Peyer's patch (tissue), 4 donors: ENCODE measurements at regions not wholly inside any gene's neighbourhood (a gene's known extent, or its start where the extent isn't known, plus 50 kb on each side); places are given as distances from the start of the nearest gene placed in this dataset.

ENCODE experiments used
- POLR2A ChIP-seq, 2 donors: fragments of 450-650 bp; IDR thresholded peaks; one replicate each; pipeline ENCODE4 v1.5.1; 2017; ENCODE audit warnings: antibody characterized with exemption in 2 of 2, mild to moderate bottlenecking in 2 of 2, moderate library complexity in 2 of 2
- TF ChIP-seq, protein P1 (sequence below), 6 experiments: fragments of 450-650 bp in 4 of 6; fragments of 200-600 bp in 2 of 6; sonication (generic) in 1 of 6; IDR thresholded peaks; one replicate each; pipeline ENCODE4 v1.5.1; 2017 to 2019; ENCODE audit warnings: antibody characterized with exemption in 6 of 6, mild to moderate bottlenecking in 3 of 6, moderate library complexity in 1 of 6

DNA sequence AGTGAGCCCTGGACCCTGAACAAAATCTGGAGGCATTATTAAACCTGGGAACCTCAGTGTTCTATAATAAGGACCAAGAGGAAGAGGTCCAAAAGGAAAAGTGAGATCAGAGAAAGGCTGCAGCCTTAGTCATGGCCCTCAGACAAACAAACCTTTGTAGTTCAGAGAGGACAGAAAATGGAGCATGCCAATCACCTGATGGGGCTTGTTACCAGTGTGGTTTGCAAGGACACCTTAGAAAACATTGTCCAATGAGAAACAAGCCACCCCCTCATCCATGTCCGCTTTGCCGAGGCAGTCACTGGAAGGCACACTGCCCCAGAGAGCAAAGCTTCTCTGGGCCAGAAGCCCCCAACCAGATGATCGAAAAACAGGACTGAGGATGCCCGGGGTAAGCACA lies 254.8 kb downstream of the CDH10 start:
- TF ChIP-seq, protein P1, sequence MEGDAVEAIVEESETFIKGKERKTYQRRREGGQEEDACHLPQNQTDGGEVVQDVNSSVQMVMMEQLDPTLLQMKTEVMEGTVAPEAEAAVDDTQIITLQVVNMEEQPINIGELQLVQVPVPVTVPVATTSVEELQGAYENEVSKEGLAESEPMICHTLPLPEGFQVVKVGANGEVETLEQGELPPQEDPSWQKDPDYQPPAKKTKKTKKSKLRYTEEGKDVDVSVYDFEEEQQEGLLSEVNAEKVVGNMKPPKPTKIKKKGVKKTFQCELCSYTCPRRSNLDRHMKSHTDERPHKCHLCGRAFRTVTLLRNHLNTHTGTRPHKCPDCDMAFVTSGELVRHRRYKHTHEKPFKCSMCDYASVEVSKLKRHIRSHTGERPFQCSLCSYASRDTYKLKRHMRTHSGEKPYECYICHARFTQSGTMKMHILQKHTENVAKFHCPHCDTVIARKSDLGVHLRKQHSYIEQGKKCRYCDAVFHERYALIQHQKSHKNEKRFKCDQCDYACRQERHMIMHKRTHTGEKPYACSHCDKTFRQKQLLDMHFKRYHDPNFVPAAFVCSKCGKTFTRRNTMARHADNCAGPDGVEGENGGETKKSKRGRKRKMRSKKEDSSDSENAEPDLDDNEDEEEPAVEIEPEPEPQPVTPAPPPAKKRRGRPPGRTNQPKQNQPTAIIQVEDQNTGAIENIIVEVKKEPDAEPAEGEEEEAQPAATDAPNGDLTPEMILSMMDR (IDR thresholded peaks at IDR 0.05) = no peak
- no peak for TF ChIP-seq POLR2A (IDR thresholded peaks at IDR 0.05)
